Prostate gland (tissue), 2 donors: ENCODE measurements at regions not wholly inside any gene's neighbourhood (a gene's known extent, or its start where the extent isn't known, plus 50 kb on each side); places are given as distances from the start of the nearest gene placed in this dataset.
"Not testable (repeated sequence)": the region's sequence is repeated elsewhere in the genome, so short reads cannot be mapped to it uniquely, and the experiment has no call there.

Experiments
- DNase-seq: peaks from one replicate; pipeline ENCODE4 v3.0.0-alpha.2; 2019; ENCODE audit warnings: low spot score
- H3K27ac ChIP-seq, 2 donors: fragments of 200-600 bp; sonication (generic); 2 replicates each; pipeline ENCODE4 v1.5.1; 2017 to 2019
- H3K27me3 ChIP-seq: fragments of 200-600 bp; sonication (generic); replicated peaks from 2 replicates; pipeline ENCODE4 v1.5.1; 2019; ENCODE audit not compliant: insufficient read depth
- H3K36me3 ChIP-seq, 2 donors: fragments of 200-600 bp; sonication (generic); 1 replicate in 1 of 2; 2 replicates in 1 of 2; pipeline versions ENCODE4 v1.5.1 to v1.8.1; 2017 to 2019
- H3K4me1 ChIP-seq: fragments of 200-600 bp; sonication (generic); replicated peaks from 2 replicates; pipeline ENCODE4 v1.5.1; 2019
- H3K4me3 ChIP-seq, 2 donors: fragments of 200-600 bp; sonication (generic); 2 replicates each; pipeline ENCODE4 v1.5.1; 2017 to 2019
- H3K9me3 ChIP-seq: fragments of 200-600 bp; sonication (generic); 2 replicates; pipeline ENCODE4 v1.5.1; 2017
- CTCF ChIP-seq, 4 experiments: fragments of 200-600 bp in 2 of 4; fragments of 450-650 bp in 2 of 4; sonication (generic) in 2 of 4; IDR thresholded peaks; 1 replicate in 3 of 4; 2 replicates in 1 of 4; pipeline ENCODE4 v1.5.1; 2016 to 2019; ENCODE audit warnings: antibody characterized with exemption in 4 of 4, mild to moderate bottlenecking in 2 of 4, moderate library complexity in 2 of 4
- POLR2A ChIP-seq: fragments of 450-650 bp; IDR thresholded peaks from one replicate; pipeline ENCODE4 v1.6.1; 2016; ENCODE audit warnings: antibody characterized with exemption, mild to moderate bottlenecking
- POLR2AphosphoS5 ChIP-seq: sonication (generic); formaldehyde crosslinking; IDR thresholded peaks from one replicate; pipeline ENCODE4 v1.6.1; 2017; ENCODE audit warnings: antibody characterized with exemption
- WGBS: methylation state at CpG from one replicate; pipeline ENCODE4 v1.1.5; 2018; 5-methylcytosine and 5-hydroxymethylcytosine counted together
- intact Hi-C: fragments of 100-400 bp; cut with DNase I; formaldehyde crosslinking; loops from one replicate; pipeline ENCODE4 v1.14.2; 2022

DNA sequence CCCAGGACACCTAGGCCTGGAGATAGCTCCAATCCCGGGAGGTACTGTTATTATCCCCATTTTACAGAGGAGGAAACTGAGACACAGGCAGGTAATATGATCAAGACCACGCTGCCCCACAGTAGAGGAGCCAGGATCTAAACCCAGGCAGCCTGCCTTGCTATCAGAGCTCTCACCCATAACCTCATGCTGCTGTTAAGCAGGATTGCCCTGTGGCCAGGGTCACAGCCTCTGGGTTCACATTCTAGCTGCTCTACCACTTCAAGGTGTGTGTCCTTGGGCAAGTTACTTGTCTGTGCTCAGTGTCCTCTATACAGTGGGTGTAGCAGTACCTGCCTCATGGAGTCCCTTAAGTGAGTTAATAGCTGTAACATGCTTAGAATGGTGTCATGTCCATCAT is 1015.3 kb downstream of the KCNJ18 start:
- Histone ChIP-seq H3K9me3 (no peaks in the 10 kb centered on the region), H3K4me1 (no peaks in the 10 kb centered on the region), H3K27ac (no peak overlapping the region), H3K27me3 (no peaks in the 10 kb centered on the region), H3K4me3 (no peak overlapping the region), H3K36me3 (no peaks in the 10 kb centered on the region)
- 55% methylated on average over 2 of the region's 2 CpGs for WGBS
- intact Hi-C loops = no loop called here
- DNase-seq = no peak
- TF ChIP-seq CTCF (IDR thresholded peaks at IDR 0.05) = no peak
- TF ChIP-seq POLR2A = no peak
- TF ChIP-seq POLR2AphosphoS5 = no peak

DNA sequence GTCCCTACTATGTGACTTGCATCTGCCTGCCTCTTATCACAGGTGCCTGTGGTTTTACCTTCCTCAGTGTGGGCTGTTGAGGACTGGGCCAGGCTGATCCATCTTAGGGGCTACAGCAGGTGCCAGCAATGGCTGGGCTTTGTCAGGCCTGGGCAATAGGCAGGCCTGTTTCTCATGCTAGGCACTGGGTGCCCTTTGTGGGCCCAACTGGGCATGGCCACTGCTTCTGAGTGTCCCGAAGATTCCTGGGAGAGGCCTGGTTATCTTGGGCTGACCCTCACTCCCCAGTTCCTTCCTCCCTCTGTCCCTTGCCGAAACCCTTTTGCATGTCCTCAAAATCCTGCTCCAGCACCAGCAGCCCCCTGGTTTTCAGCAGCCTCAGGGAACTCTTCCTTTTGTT is 1024.9 kb downstream of the KCNJ18 start:
- H3K27ac ChIP-seq = no peak overlapping the region
- TF ChIP-seq POLR2AphosphoS5 (no peak), POLR2A (no peak), CTCF (IDR thresholded peaks at IDR 0.05) (no peak)
- H3K4me1 ChIP-seq = no peaks in the 10 kb centered on the region
- no peak for DNase-seq
- H3K27me3 ChIP-seq = no peaks in the 10 kb centered on the region
- intact Hi-C loops = no loop called here
- H3K36me3 ChIP-seq = no peaks in the 10 kb centered on the region
- 90% methylated on average over 2 of the region's 2 CpGs for WGBS
- no peak overlapping the region for H3K4me3 ChIP-seq
- H3K9me3 ChIP-seq = no peaks in the 10 kb centered on the region

DNA sequence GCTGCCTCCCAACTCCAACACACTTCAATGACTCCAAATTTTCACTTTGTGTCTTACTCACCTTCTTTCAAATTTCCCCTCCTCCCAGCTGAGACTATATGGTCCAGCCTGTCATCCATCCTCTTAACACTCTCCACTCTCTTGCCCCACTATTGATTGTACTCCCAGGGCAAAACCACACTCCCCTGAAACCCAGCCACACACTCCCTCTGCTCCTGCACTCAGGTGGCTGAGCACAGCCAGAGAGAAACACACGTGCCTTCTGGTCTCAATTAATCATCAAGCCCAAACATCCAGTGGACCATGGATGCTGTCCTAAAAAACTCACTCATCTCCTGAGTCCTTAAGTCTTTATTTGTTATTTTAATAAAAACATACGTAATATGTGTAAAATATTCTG is 1026.4 kb downstream of the KCNJ18 start:
- Histone ChIP-seq H3K27ac (no peak overlapping the region), H3K9me3 (no peaks in the 10 kb centered on the region), H3K36me3 (no peaks in the 10 kb centered on the region), H3K4me1 (no peaks in the 10 kb centered on the region), H3K27me3 (no peaks in the 10 kb centered on the region), H3K4me3 (no peak overlapping the region)
- no peak for DNase-seq
- 33% methylated on average over 2 of the region's 2 CpGs for WGBS
- TF ChIP-seq CTCF (IDR thresholded peaks at IDR 0.05) = no peak
- no peak for TF ChIP-seq POLR2A
- TF ChIP-seq POLR2AphosphoS5 = no peak
- intact Hi-C loops = no loop called here

DNA sequence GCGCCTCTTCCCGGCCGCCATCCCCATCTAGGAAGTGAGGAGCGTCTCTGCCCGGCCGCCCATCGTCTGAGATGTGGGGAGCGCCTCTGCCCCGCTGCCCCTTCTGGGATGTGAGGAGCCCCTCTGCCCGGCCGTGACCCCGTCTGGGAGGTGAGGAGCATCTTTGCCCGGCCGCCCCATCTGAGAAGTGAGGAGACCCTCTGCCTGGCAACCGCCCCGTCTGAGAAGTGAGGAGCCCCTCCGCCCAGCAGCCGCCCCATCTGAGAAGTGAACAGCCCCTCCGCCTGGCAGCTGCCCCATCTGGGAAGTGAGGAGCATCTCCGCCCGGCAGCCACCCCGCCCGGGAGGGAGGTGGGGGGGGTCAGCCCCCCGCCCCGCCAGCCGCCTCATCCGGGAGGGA is 1048.7 kb downstream of the KCNJ18 start:
- H3K27ac ChIP-seq, H3K36me3 ChIP-seq, H3K4me1 ChIP-seq, DNase-seq, H3K27me3 ChIP-seq, intact Hi-C loops, H3K4me3 ChIP-seq, H3K9me3 ChIP-seq: not testable (repeated sequence)
- 94% methylated on average over 18 of the region's 27 CpGs for WGBS
